ENCODE measurements at regions not wholly inside any gene's neighbourhood (a gene's known extent, or its start where the extent isn't known, plus 50 kb on each side); places are given as distances from the start of the nearest gene placed in this dataset.

DNA sequence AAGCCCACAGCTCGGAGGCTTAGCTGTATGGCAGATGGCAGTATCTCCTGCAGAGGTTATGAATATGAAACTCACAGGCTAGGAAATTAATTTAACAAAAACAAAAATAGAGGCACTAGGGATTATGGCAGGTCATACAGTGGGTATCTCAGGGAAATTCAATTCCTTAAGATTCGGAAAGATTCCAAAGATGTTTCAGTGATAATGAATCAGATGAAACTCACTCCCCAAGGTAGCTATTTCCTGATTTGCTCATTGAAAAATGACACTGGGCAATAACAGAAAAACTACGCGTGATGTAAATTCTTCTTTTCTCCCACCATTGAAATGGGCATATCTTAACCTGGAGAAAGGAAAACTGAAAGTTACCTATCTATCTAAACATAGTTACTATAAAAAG is 414.1 kb downstream of the STK39 start:
- DNase-seq (ENCODE audit: low read depth, low spot score): no peak
- TF ChIP-seq TCF7L2 (IDR thresholded peaks at IDR 0.05; ENCODE audit: low read depth, low read length) (no peak), POLR2AphosphoS5 (IDR thresholded peaks at IDR 0.05; ENCODE audit: low read depth, low read length) (no peak), CTCF (IDR thresholded peaks at IDR 0.05) (no peak), SIN3A (IDR thresholded peaks at IDR 0.05; ENCODE audit: borderline replicate concordance, insufficient read depth, low read depth, low read length) (no peak)
- TF ChIP-seq, protein P1, sequence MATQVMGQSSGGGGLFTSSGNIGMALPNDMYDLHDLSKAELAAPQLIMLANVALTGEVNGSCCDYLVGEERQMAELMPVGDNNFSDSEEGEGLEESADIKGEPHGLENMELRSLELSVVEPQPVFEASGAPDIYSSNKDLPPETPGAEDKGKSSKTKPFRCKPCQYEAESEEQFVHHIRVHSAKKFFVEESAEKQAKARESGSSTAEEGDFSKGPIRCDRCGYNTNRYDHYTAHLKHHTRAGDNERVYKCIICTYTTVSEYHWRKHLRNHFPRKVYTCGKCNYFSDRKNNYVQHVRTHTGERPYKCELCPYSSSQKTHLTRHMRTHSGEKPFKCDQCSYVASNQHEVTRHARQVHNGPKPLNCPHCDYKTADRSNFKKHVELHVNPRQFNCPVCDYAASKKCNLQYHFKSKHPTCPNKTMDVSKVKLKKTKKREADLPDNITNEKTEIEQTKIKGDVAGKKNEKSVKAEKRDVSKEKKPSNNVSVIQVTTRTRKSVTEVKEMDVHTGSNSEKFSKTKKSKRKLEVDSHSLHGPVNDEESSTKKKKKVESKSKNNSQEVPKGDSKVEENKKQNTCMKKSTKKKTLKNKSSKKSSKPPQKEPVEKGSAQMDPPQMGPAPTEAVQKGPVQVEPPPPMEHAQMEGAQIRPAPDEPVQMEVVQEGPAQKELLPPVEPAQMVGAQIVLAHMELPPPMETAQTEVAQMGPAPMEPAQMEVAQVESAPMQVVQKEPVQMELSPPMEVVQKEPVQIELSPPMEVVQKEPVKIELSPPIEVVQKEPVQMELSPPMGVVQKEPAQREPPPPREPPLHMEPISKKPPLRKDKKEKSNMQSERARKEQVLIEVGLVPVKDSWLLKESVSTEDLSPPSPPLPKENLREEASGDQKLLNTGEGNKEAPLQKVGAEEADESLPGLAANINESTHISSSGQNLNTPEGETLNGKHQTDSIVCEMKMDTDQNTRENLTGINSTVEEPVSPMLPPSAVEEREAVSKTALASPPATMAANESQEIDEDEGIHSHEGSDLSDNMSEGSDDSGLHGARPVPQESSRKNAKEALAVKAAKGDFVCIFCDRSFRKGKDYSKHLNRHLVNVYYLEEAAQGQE (IDR thresholded peaks at IDR 0.05; ENCODE audit: insufficient read depth in 1 of 2, low read depth in 2 of 2, low read length in 1 of 2): no peak
- no peaks in the 10 kb centered on the region for H3K36me3 ChIP-seq (ENCODE audit: control insufficient read depth, insufficient read depth, low read length)
- no peaks in the 10 kb centered on the region for H3K27me3 ChIP-seq (ENCODE audit: control insufficient read depth, insufficient read depth, low read length)
- ChIA-PET POLR2A (no interaction called here), CTCF (no interaction called here)
- H3K27ac ChIP-seq (ENCODE audit: low read length): no peak overlapping the region
- H3K4me3 ChIP-seq (ENCODE audit: low read depth in 2 of 2, low read length in 2 of 2): no peak overlapping the region
- H3K4me1 ChIP-seq (ENCODE audit: control insufficient read depth, insufficient read depth, low read length): no peaks in the 10 kb centered on the region
- no peak for ATAC-seq
- no peaks in the 10 kb centered on the region for H3K9me3 ChIP-seq (ENCODE audit: control insufficient read depth, insufficient read depth, low read depth, low read length)
- in situ Hi-C loops (cut with HindIII; ENCODE audit: low pct_unique_long_range_greater_than_20kb, low sequenced_read_pairs) (no loop called here), intact Hi-C loops (cut with micrococcal nuclease; ENCODE audit: unreplicated experiment) (no loop called here)
- no TSS peak for BruUV-seq (replicated peaks)

DNA sequence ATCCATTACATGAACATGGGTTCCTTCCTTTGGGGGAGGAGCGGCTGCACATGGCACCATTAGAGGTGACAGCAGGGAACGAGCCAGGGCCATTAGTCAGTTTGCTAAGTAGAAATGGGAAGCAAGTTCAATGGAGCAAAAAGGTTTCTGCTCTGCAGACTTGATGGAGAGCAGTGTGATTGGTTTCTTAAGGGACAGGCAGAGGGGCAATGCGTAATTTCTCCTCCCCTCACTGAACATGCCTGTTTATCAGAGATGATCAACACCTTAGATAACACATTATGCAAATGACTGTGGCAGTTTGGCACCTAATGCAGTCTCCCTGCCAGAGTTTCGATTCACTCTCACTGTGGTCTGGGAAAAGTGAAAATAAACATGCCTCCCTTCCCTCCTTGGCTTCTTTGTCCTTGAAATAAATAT is 414.5 kb downstream of the STK39 start:
- Histone ChIP-seq H3K27me3 (ENCODE audit: control insufficient read depth, insufficient read depth, low read length) (no peaks in the 10 kb centered on the region), H3K36me3 (ENCODE audit: control insufficient read depth, insufficient read depth, low read length) (no peaks in the 10 kb centered on the region), H3K9me3 (ENCODE audit: control insufficient read depth, insufficient read depth, low read depth, low read length) (no peaks in the 10 kb centered on the region), H3K27ac (ENCODE audit: low read length) (no peak overlapping the region), H3K4me1 (ENCODE audit: control insufficient read depth, insufficient read depth, low read length) (no peaks in the 10 kb centered on the region), H3K4me3 (ENCODE audit: low read depth in 2 of 2, low read length in 2 of 2) (no peak overlapping the region)
- no peak for DNase-seq (ENCODE audit: low read depth, low spot score)
- POLR2A ChIA-PET: no interaction called here
- intact Hi-C loops (cut with micrococcal nuclease; ENCODE audit: unreplicated experiment) (no loop called here), in situ Hi-C loops (cut with HindIII; ENCODE audit: low pct_unique_long_range_greater_than_20kb, low sequenced_read_pairs) (no loop called here)
- ATAC-seq: no peak
- CTCF ChIA-PET: no interaction called here
- TF ChIP-seq TCF7L2 (IDR thresholded peaks at IDR 0.05; ENCODE audit: low read depth, low read length) (no peak), SIN3A (IDR thresholded peaks at IDR 0.05; ENCODE audit: borderline replicate concordance, insufficient read depth, low read depth, low read length) (no peak), POLR2AphosphoS5 (IDR thresholded peaks at IDR 0.05; ENCODE audit: low read depth, low read length) (no peak), CTCF (IDR thresholded peaks at IDR 0.05) (no peak)
- TF ChIP-seq, protein P1 (IDR thresholded peaks at IDR 0.05; ENCODE audit: insufficient read depth in 1 of 2, low read depth in 2 of 2, low read length in 1 of 2): no peak
- BruUV-seq (replicated peaks): no TSS peak
